ENCODE measurements at regions not wholly inside any gene's neighbourhood (a gene's known extent, or its start where the extent isn't known, plus 50 kb on each side); places are given as distances from the start of the nearest gene placed in this dataset.

GRCh38 chr4:83870328-83870950 lies 334.5 kb downstream of the GPAT3 start (continued):
- no peak for TF ChIP-seq ZNF462 (CRISPR knock-in tag; IDR thresholded peaks at IDR 0.05)
- TF ChIP-seq ETS1 (IDR thresholded peaks at IDR 0.05) = no peak

- Mint-ChIP-seq H3K27me3 (ENCODE audit: insufficient read depth, low read depth, poor library complexity) (no peaks in the 10 kb centered on the region), H3K36me3 (ENCODE audit: low read depth) (no peaks in the 10 kb centered on the region), H3K27ac (no peak overlapping the region), H3K9me3 (no peaks in the 10 kb centered on the region), H3K4me1 (peaks cover 5% of the 10 kb centered on the region; the same call in 2 of the 3 replicates), H3K4me3 (no peak overlapping the region)
- Histone ChIP-seq H3K4me1 (ENCODE audit: insufficient read depth) (0 out of 2 replicates have a peak, but pooled peaks cover 5% of the 10 kb centered on the region), H3K36me3 (ENCODE audit: insufficient read depth) (no peaks in the 10 kb centered on the region), H4K20me1 (replicated peaks; ENCODE audit: insufficient read depth) (no peaks in the 10 kb centered on the region), H2AFZ (peak overlapping the region; percentile 73; the same call in 1 of the 2 replicates), H3K27me3 (ENCODE audit: insufficient read depth) (no peaks in the 10 kb centered on the region), H3K9me2 (ENCODE audit: insufficient read depth) (peaks cover 17% of the 10 kb centered on the region), H3K4me2 (no peak overlapping the region), H3F3A (replicated peaks; ENCODE audit: low read depth) (no peaks in the 10 kb centered on the region), H3K27ac (ENCODE audit: low read depth) (no peak overlapping the region), H3K4me3 (no peak overlapping the region), H3K79me2 (replicated peaks; ENCODE audit: insufficient read depth) (no peaks in the 10 kb centered on the region)
- ATAC-seq (no peak), DNase-seq (ENCODE audit: low spot score) (no peak)
- TF ChIP-seq ETS1 (IDR thresholded peaks at IDR 0.05) = no peak
- no peak for TF ChIP-seq CREB1 (CRISPR knock-in tag; IDR thresholded peaks at IDR 0.05; ENCODE audit: low read depth)
- no peak for TF ChIP-seq ZNF462 (CRISPR knock-in tag; IDR thresholded peaks at IDR 0.05)
- TF ChIP-seq NANOG (IDR thresholded peaks at IDR 0.05; ENCODE audit: borderline replicate concordance) = no peak
Measured at GRCh38 chr4:83866834-83867621, 331.1 kb downstream of the GPAT3 start.

Measured in GM23338 (cell line).